ENCODE measurements at regions not wholly inside any gene's neighbourhood (a gene's known extent, or its start where the extent isn't known, plus 50 kb on each side); places are given as distances from the start of the nearest gene placed in this dataset.

- TF ChIP-seq EP300 (IDR thresholded peaks at IDR 0.05; ENCODE audit: borderline replicate concordance) (no peak), CREB1 (IDR thresholded peaks at IDR 0.05; ENCODE audit: low read depth) (no peak)
These were observed 97.4 kb upstream of the THY1 start for GRCh38 chr11:119520400-119520799.

DNA sequence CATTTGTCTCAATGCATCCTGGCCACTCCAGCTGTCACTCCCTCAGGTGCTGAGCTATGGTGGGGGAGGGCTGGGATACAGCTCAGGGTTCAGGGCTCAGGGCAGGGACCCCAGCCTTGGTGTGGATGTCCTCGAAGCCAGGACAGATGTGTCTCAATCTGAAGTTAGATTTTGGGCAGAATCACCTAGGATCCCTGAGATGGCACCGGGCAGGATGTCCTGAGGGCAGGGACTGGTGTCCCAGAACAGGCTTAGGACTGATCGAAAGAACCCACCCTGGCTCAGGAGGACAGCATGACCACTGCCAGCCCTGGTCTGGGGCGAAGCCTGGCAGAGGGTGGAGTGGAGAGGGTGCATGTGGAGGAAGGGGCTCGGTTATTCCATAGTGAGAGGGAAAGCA lies 96.8 kb upstream of the THY1 start:
- no peak for TF ChIP-seq ZBTB7A (IDR thresholded peaks at IDR 0.05; ENCODE audit: low read depth)

- TF ChIP-seq FOXM1 (IDR thresholded peaks at IDR 0.05; ENCODE audit: borderline replicate concordance, low read depth) (no peak), TEAD4 (IDR thresholded peaks at IDR 0.05) (no peak), TCF12 (IDR thresholded peaks at IDR 0.05; ENCODE audit: low read depth) (no peak), EGR1 (IDR thresholded peaks at IDR 0.05) (peak; percentile 98), MAX (IDR thresholded peaks at IDR 0.05) (no peak), ZBTB7A (IDR thresholded peaks at IDR 0.05; ENCODE audit: low read depth) (no peak), EP300 (IDR thresholded peaks at IDR 0.05; ENCODE audit: borderline replicate concordance) (no peak), CREB1 (IDR thresholded peaks at IDR 0.05; ENCODE audit: low read depth) (no peak), TAF1 (IDR thresholded peaks at IDR 0.05; ENCODE audit: low read depth) (no peak)
- TF ChIP-seq, protein P1, sequence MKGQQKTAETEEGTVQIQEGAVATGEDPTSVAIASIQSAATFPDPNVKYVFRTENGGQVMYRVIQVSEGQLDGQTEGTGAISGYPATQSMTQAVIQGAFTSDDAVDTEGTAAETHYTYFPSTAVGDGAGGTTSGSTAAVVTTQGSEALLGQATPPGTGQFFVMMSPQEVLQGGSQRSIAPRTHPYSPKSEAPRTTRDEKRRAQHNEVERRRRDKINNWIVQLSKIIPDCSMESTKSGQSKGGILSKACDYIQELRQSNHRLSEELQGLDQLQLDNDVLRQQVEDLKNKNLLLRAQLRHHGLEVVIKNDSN (IDR thresholded peaks at IDR 0.05), result no peak
- TF ChIP-seq, protein P2, sequence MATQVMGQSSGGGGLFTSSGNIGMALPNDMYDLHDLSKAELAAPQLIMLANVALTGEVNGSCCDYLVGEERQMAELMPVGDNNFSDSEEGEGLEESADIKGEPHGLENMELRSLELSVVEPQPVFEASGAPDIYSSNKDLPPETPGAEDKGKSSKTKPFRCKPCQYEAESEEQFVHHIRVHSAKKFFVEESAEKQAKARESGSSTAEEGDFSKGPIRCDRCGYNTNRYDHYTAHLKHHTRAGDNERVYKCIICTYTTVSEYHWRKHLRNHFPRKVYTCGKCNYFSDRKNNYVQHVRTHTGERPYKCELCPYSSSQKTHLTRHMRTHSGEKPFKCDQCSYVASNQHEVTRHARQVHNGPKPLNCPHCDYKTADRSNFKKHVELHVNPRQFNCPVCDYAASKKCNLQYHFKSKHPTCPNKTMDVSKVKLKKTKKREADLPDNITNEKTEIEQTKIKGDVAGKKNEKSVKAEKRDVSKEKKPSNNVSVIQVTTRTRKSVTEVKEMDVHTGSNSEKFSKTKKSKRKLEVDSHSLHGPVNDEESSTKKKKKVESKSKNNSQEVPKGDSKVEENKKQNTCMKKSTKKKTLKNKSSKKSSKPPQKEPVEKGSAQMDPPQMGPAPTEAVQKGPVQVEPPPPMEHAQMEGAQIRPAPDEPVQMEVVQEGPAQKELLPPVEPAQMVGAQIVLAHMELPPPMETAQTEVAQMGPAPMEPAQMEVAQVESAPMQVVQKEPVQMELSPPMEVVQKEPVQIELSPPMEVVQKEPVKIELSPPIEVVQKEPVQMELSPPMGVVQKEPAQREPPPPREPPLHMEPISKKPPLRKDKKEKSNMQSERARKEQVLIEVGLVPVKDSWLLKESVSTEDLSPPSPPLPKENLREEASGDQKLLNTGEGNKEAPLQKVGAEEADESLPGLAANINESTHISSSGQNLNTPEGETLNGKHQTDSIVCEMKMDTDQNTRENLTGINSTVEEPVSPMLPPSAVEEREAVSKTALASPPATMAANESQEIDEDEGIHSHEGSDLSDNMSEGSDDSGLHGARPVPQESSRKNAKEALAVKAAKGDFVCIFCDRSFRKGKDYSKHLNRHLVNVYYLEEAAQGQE (IDR thresholded peaks at IDR 0.05; ENCODE audit: low read depth), result peak; percentile 94
These were observed 96.1 kb upstream of the THY1 start for GRCh38 chr11:119518746-119519730.

- TF ChIP-seq NFIC (IDR thresholded peaks at IDR 0.05), result no peak
- TF ChIP-seq, protein P2 (IDR thresholded peaks at IDR 0.05; ENCODE audit: low read depth), result no peak
- TF ChIP-seq, protein P1 (IDR thresholded peaks at IDR 0.05), result no peak
- TF ChIP-seq TCF12 (IDR thresholded peaks at IDR 0.05; ENCODE audit: low read depth), result no peak
- no peak for TF ChIP-seq EGR1 (IDR thresholded peaks at IDR 0.05)
- no peak for TF ChIP-seq FOXM1 (IDR thresholded peaks at IDR 0.05; ENCODE audit: borderline replicate concordance, low read depth)
These were observed 92.9 kb upstream of the THY1 start for GRCh38 chr11:119515771-119516400.

DNA sequence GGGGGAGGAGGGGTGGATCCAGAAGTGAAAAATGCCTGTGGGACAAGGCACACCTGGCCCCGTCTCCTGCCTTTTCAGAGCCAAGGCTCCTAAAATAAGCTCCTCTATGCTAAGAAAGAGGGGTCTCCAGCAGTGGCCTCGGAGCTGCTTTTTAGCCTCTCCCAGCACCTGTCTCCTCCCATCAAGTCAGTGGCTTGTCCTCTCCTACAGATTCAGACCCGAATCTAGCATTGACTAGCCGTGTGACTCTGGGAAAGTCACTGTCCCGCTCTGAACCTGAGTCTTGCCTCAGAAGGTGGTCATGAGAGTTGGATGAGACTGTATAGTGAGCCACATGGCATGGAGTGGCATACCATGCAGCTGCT lies 90.8 kb upstream of the THY1 start:
- TF ChIP-seq EP300 (IDR thresholded peaks at IDR 0.05; ENCODE audit: borderline replicate concordance) (no peak), CEBPB (IDR thresholded peaks at IDR 0.05) (no peak), MAX (IDR thresholded peaks at IDR 0.05) (no peak), NFIC (IDR thresholded peaks at IDR 0.05) (no peak), RAD21 (IDR thresholded peaks at IDR 0.05; ENCODE audit: low read depth) (no peak), FOXM1 (IDR thresholded peaks at IDR 0.05; ENCODE audit: borderline replicate concordance, low read depth) (no peak), TAF1 (IDR thresholded peaks at IDR 0.05; ENCODE audit: low read depth) (no peak), TCF12 (IDR thresholded peaks at IDR 0.05; ENCODE audit: low read depth) (no peak), YY1 (IDR thresholded peaks at IDR 0.05; ENCODE audit: low read depth) (no peak), CREB1 (IDR thresholded peaks at IDR 0.05; ENCODE audit: low read depth) (no peak), EGR1 (IDR thresholded peaks at IDR 0.05) (no peak), ZBTB7A (IDR thresholded peaks at IDR 0.05; ENCODE audit: low read depth) (no peak), TEAD4 (IDR thresholded peaks at IDR 0.05) (no peak)
- TF ChIP-seq, protein P1 (IDR thresholded peaks at IDR 0.05), result no peak
- TF ChIP-seq, protein P2 (IDR thresholded peaks at IDR 0.05; ENCODE audit: low read depth), result no peak

Data from Ishikawa (cell line).